SK-N-SH treated with all-trans-retinoic acid at 6 μM for 48 hours (cell line): ENCODE measurements at regions not wholly inside any gene's neighbourhood (a gene's known extent, or its start where the extent isn't known, plus 50 kb on each side); places are given as distances from the start of the nearest gene placed in this dataset.

Experiments used
- ATAC-seq: fragments of 200-7000 bp; cut with Tn5 transposase; 3 replicates; pipeline ENCODE4 v1.9.1; 2020; ENCODE audit warnings: mild to moderate bottlenecking, moderate library complexity
- BACH2 ChIP-seq: fragments of 250-450 bp; sonication (Bioruptor Pico); IDR thresholded peaks from 2 replicates; pipeline ENCODE4 v1.9.0; 2021; ENCODE audit warnings: mild to moderate bottlenecking, borderline replicate concordance
- CSDC2 ChIP-seq: fragments of 250-450 bp; sonication (Bioruptor Pico); IDR thresholded peaks from 2 replicates; pipeline ENCODE4 v1.5.0; 2020; ENCODE audit warnings: mild to moderate bottlenecking, moderate library complexity
- ESRRG ChIP-seq: fragments of 250-450 bp; sonication (Bioruptor Pico); IDR thresholded peaks from 2 replicates; pipeline ENCODE4 v1.6.1; 2021; ENCODE audit warnings: mild to moderate bottlenecking
- GLIS3 ChIP-seq: fragments of 250-450 bp; sonication (Bioruptor Pico); IDR thresholded peaks from 2 replicates; pipeline ENCODE4 v1.5.0; 2020; ENCODE audit warnings: mild to moderate bottlenecking, moderate library complexity
- ISL1 ChIP-seq: fragments of 250-450 bp; sonication (Bioruptor Pico); IDR thresholded peaks from 2 replicates; pipeline ENCODE4 v2.1.2; 2022; ENCODE audit warnings: mild to moderate bottlenecking, moderate library complexity
- OSR1 ChIP-seq: fragments of 250-450 bp; sonication (Bioruptor Pico); IDR thresholded peaks from 2 replicates; pipeline ENCODE4 v1.8.0; 2022; ENCODE audit warnings: moderate library complexity, mild to moderate bottlenecking, inconsistent platforms
- PATZ1 ChIP-seq: fragments of 250-450 bp; sonication (Bioruptor Pico); IDR thresholded peaks from 2 replicates; pipeline ENCODE4 v1.8.0; 2020; ENCODE audit warnings: mild to moderate bottlenecking, moderate library complexity, borderline replicate concordance
- PPARA ChIP-seq: fragments of 250-450 bp; sonication (Bioruptor Pico); IDR thresholded peaks from 2 replicates; pipeline ENCODE4 v1.5.0; 2020; ENCODE audit warnings: mild to moderate bottlenecking, borderline replicate concordance
- RARB ChIP-seq: fragments of 250-450 bp; sonication (Bioruptor Pico); IDR thresholded peaks from 2 replicates; pipeline ENCODE4 v1.8.0; 2021; ENCODE audit warnings: mild to moderate bottlenecking, moderate library complexity
- SNAI2 ChIP-seq: fragments of 250-450 bp; sonication (Bioruptor Pico); IDR thresholded peaks from 2 replicates; pipeline ENCODE4 v1.5.0; 2020; ENCODE audit warnings: mild to moderate bottlenecking, moderate library complexity
- TCF4 ChIP-seq: fragments of 250-450 bp; sonication (Bioruptor Pico); IDR thresholded peaks from 2 replicates; pipeline ENCODE4 v1.8.0; 2021; ENCODE audit warnings: mild to moderate bottlenecking, moderate library complexity, borderline replicate concordance
- TOX ChIP-seq: fragments of 250-450 bp; sonication (Bioruptor Pico); IDR thresholded peaks from 2 replicates; pipeline ENCODE4 v1.8.0; 2021; ENCODE audit warnings: mild to moderate bottlenecking, moderate library complexity, borderline replicate concordance
- TSHZ2 ChIP-seq: fragments of 250-450 bp; sonication (Bioruptor Pico); IDR thresholded peaks from 2 replicates; pipeline ENCODE4 v1.5.0; 2020; ENCODE audit warnings: mild to moderate bottlenecking, moderate library complexity
- ZC3H10 ChIP-seq: fragments of 250-450 bp; sonication (Bioruptor Pico); IDR thresholded peaks from 2 replicates; pipeline ENCODE4 v1.5.1; 2021; ENCODE audit warnings: mild to moderate bottlenecking, moderate library complexity
- ZFP3 ChIP-seq: fragments of 250-450 bp; sonication (Bioruptor Pico); IDR thresholded peaks from 2 replicates; pipeline ENCODE4 v1.5.0; 2020; ENCODE audit warnings: mild to moderate bottlenecking, moderate library complexity
- ZFP30 ChIP-seq: fragments of 450-650 bp; formaldehyde crosslinking; IDR thresholded peaks from 2 replicates; pipeline ENCODE4 v1.5.0; 2022; ENCODE audit warnings: mild to moderate bottlenecking, moderate library complexity
- ZNF565 ChIP-seq: fragments of 450-650 bp; formaldehyde crosslinking; conservative IDR thresholded peaks from 2 replicates; pipeline ENCODE4 v1.5.0; 2020; ENCODE audit warnings: low read depth, mild to moderate bottlenecking, moderate library complexity
- ZNF70 ChIP-seq: fragments of 450-650 bp; formaldehyde crosslinking; IDR thresholded peaks from 2 replicates; pipeline ENCODE4 v1.5.0; 2020; ENCODE audit warnings: mild to moderate bottlenecking, moderate library complexity
- TF ChIP-seq, protein P1 (sequence below): fragments of 250-450 bp; sonication (Bioruptor Pico); IDR thresholded peaks from 2 replicates; pipeline ENCODE4 v1.5.1; 2020; ENCODE audit warnings: low read depth, mild to moderate bottlenecking, moderate library complexity
- TF ChIP-seq, protein P2 (sequence below): fragments of 250-450 bp; sonication (Bioruptor Pico); IDR thresholded peaks from 2 replicates; pipeline ENCODE4 v1.8.0; 2021; ENCODE audit warnings: low read depth, mild to moderate bottlenecking, moderate library complexity, borderline replicate concordance
- TF ChIP-seq, protein P3 (sequence below): fragments of 250-450 bp; sonication (Bioruptor Pico); IDR thresholded peaks from 2 replicates; pipeline ENCODE4 v1.5.1; 2021; ENCODE audit warnings: mild to moderate bottlenecking, moderate library complexity

- no peak for ATAC-seq
- TF ChIP-seq ISL1 (CRISPR knock-in tag) (no peak), OSR1 (CRISPR knock-in tag) (no peak), CSDC2 (CRISPR knock-in tag) (no peak), PATZ1 (CRISPR knock-in tag) (no peak), BACH2 (CRISPR knock-in tag) (no peak), ZFP30 (no peak), ZNF565 (CRISPR knock-in tag) (no peak), ZC3H10 (CRISPR knock-in tag) (no peak), ZNF70 (CRISPR knock-in tag) (no peak)
- TF ChIP-seq, protein P1, sequence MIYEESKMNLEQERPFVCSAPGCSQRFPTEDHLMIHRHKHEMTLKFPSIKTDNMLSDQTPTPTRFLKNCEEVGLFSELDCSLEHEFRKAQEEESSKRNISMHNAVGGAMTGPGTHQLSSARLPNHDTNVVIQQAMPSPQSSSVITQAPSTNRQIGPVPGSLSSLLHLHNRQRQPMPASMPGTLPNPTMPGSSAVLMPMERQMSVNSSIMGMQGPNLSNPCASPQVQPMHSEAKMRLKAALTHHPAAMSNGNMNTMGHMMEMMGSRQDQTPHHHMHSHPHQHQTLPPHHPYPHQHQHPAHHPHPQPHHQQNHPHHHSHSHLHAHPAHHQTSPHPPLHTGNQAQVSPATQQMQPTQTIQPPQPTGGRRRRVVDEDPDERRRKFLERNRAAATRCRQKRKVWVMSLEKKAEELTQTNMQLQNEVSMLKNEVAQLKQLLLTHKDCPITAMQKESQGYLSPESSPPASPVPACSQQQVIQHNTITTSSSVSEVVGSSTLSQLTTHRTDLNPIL (CRISPR knock-in tag): no peak
Measured at GRCh38 chr19:28386066-28386465, 826.9 kb downstream of the UQCRFS1 start.

DNA sequence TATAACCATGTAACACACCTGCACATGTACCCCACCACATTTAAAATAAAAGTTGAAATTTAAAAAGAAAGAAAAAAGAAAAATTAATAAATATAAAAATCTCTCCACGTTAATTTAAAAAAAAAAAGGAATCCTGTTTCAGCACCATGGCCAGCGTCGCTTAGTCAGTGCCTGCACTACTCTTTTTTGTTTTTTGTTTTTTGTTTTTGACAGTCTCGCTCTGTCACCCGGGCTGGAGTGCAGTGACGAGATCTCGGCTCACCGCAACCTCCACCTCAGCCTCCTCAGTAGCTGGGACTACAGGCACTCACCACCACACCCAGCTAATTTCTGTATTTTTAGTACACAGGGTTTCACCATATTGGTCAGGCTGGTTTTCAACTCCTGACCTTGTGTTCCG lies 835.9 kb downstream of the UQCRFS1 start:
- ATAC-seq: no peak
- TF ChIP-seq OSR1 (CRISPR knock-in tag) (no peak), TCF4 (CRISPR knock-in tag) (no peak), SNAI2 (no peak), PATZ1 (CRISPR knock-in tag) (no peak), ZC3H10 (CRISPR knock-in tag) (no peak), CSDC2 (CRISPR knock-in tag) (no peak), ISL1 (CRISPR knock-in tag) (no peak), ZFP3 (CRISPR knock-in tag) (no peak), TOX (CRISPR knock-in tag) (no peak), GLIS3 (CRISPR knock-in tag) (no peak), RARB (no peak), ZFP30 (no peak), ZNF565 (CRISPR knock-in tag) (no peak), PPARA (CRISPR knock-in tag) (no peak), TSHZ2 (CRISPR knock-in tag) (no peak), ESRRG (CRISPR knock-in tag) (no peak), BACH2 (CRISPR knock-in tag) (no peak)
- TF ChIP-seq, protein P2, sequence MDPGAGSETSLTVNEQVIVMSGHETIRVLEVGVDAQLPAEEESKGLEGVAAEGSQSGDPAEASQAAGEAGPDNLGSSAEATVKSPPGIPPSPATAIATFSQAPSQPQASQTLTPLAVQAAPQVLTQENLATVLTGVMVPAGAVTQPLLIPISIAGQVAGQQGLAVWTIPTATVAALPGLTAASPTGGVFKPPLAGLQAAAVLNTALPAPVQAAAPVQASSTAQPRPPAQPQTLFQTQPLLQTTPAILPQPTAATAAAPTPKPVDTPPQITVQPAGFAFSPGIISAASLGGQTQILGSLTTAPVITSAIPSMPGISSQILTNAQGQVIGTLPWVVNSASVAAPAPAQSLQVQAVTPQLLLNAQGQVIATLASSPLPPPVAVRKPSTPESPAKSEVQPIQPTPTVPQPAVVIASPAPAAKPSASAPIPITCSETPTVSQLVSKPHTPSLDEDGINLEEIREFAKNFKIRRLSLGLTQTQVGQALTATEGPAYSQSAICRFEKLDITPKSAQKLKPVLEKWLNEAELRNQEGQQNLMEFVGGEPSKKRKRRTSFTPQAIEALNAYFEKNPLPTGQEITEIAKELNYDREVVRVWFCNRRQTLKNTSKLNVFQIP (CRISPR knock-in tag): no peak
- TF ChIP-seq, protein P3, sequence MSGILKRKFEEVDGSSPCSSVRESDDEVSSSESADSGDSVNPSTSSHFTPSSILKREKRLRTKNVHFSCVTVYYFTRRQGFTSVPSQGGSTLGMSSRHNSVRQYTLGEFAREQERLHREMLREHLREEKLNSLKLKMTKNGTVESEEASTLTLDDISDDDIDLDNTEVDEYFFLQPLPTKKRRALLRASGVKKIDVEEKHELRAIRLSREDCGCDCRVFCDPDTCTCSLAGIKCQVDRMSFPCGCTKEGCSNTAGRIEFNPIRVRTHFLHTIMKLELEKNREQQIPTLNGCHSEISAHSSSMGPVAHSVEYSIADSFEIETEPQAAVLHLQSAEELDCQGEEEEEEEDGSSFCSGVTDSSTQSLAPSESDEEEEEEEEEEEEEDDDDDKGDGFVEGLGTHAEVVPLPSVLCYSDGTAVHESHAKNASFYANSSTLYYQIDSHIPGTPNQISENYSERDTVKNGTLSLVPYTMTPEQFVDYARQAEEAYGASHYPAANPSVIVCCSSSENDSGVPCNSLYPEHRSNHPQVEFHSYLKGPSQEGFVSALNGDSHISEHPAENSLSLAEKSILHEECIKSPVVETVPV (CRISPR knock-in tag): no peak
- TF ChIP-seq, protein P1 (CRISPR knock-in tag): no peak
